IMR-90 (cell line): ENCODE measurements at regions not wholly inside any gene's neighbourhood (a gene's known extent, or its start where the extent isn't known, plus 50 kb on each side); places are given as distances from the start of the nearest gene placed in this dataset.

ENCODE experiments used
- ATAC-seq: fragments of 200-7000 bp; cut with Tn5 transposase; 2 replicates; pipeline ENCODE4 v1.9.1; 2020; ENCODE audit warnings: low read depth, mild to moderate bottlenecking, moderate library complexity
- BruUV-seq: library from RNA; stranded (reverse); fragments of 400-500 nt; replicated peaks from 2 replicates; lab custom pipeline; 2021; lab: Mats Ljungman, UMichigan
- CTCF ChIA-PET: fragments of 300-600 bp; formaldehyde crosslinking; extraction: SDS; loops from one replicate; lab custom pipeline; 2021; ENCODE audit warnings: antibody characterized with exemption; lab: Yijun Ruan, JAX
- POLR2A ChIA-PET: fragments of 300-600 bp; sonication (Branson Sonifier 250); formaldehyde crosslinking; loops from one replicate; lab custom pipeline; 2022; ENCODE audit warnings: antibody characterized with exemption; ENCODE audit not compliant: unreplicated experiment; lab: Charles Lee
- DNase-seq: peaks from one replicate; pipeline ENCODE4 v3.0.0; 2013
- H2AFZ ChIP-seq: replicated peaks from 2 replicates; pipeline ENCODE3; 2013; ENCODE audit warnings: low read length, mild to moderate bottlenecking; ENCODE audit not compliant: poor library complexity
- H2AK5ac ChIP-seq: 2 replicates; pipeline ENCODE4 v1.6.1; 2013; ENCODE audit warnings: low read depth, low read length, inconsistent platforms
- H2AK9ac ChIP-seq: replicated peaks from 2 replicates; pipeline ENCODE3; 2013; ENCODE audit warnings: mild to moderate bottlenecking, low read depth, low read length, moderate library complexity; ENCODE audit not compliant: poor library complexity
- H2BK120ac ChIP-seq: 2 replicates; pipeline ENCODE4 v1.6.1; 2013; ENCODE audit warnings: low read depth, low read length, inconsistent platforms
- H2BK15ac ChIP-seq: 3 replicates; pipeline ENCODE4 v1.6.1; 2013; ENCODE audit warnings: low read depth, low read length, inconsistent platforms
- H2BK20ac ChIP-seq: 2 replicates; pipeline ENCODE4 v1.6.1; 2013; ENCODE audit warnings: low read depth, mild to moderate bottlenecking, inconsistent platforms, low read length, moderate library complexity
- H2BK5ac ChIP-seq: 2 replicates; pipeline ENCODE4 v1.6.1; 2013; ENCODE audit warnings: mild to moderate bottlenecking, low read depth, low read length, inconsistent platforms; ENCODE audit not compliant: poor library complexity, severe bottlenecking
- H3K14ac ChIP-seq: replicated peaks from 2 replicates; pipeline ENCODE4 v1.6.1; 2013; ENCODE audit warnings: low read depth, low read length, inconsistent platforms
- H3K18ac ChIP-seq: 2 replicates; pipeline ENCODE4 v1.6.1; 2013; ENCODE audit warnings: low read depth, low read length, control low read depth
- H3K23ac ChIP-seq: 2 replicates; pipeline ENCODE4 v1.6.1; 2013; ENCODE audit warnings: low read depth, low read length, inconsistent platforms
- H3K27ac ChIP-seq: 2 replicates; pipeline ENCODE4 v1.5.1; 2013; ENCODE audit warnings: mild to moderate bottlenecking, control low read depth, low read length; ENCODE audit not compliant: insufficient read depth
- H3K27me3 ChIP-seq: 2 replicates; pipeline ENCODE4 v1.6.1; 2013; ENCODE audit warnings: low read length; ENCODE audit not compliant: control insufficient read depth, insufficient read depth
- H3K36me3 ChIP-seq: 2 replicates; pipeline ENCODE4 v1.6.1; 2013; ENCODE audit warnings: low read length, mixed read lengths; ENCODE audit not compliant: control insufficient read depth, insufficient read depth
- H3K4ac ChIP-seq: 2 replicates; pipeline ENCODE4 v1.6.1; 2013; ENCODE audit warnings: low read depth, low read length, inconsistent platforms
- H3K4me1 ChIP-seq: 2 replicates; pipeline ENCODE4 v1.6.1; 2013; ENCODE audit warnings: low read length, mixed read lengths; ENCODE audit not compliant: control insufficient read depth, insufficient read depth
- H3K4me2 ChIP-seq: 2 replicates; pipeline ENCODE4 v1.6.1; 2013; ENCODE audit warnings: low read depth, mild to moderate bottlenecking, control low read depth, low read length, moderate library complexity
- H3K4me3 ChIP-seq: 2 replicates; pipeline ENCODE4 v1.5.1; 2013; ENCODE audit warnings: low read depth, mild to moderate bottlenecking, control low read depth, low read length, moderate library complexity; ENCODE audit not compliant: insufficient read depth
- H3K56ac ChIP-seq: 2 replicates; pipeline ENCODE4 v1.6.1; 2013; ENCODE audit warnings: low read length, inconsistent platforms; ENCODE audit not compliant: insufficient read depth; ENCODE audit errors: extremely low read depth
- H3K79me1 ChIP-seq, 2 experiments: 2 replicates each; pipeline ENCODE4 v1.6.1; 2013; ENCODE audit warnings: low read length in 2 of 2, inconsistent platforms in 1 of 2, low read depth in 1 of 2
- H3K9ac ChIP-seq: 2 replicates; pipeline ENCODE4 v1.6.1; 2013; ENCODE audit warnings: low read depth, low read length, control low read depth
- H3K9me1 ChIP-seq: 2 replicates; pipeline ENCODE4 v1.6.1; 2013; ENCODE audit warnings: low read length, inconsistent platforms; ENCODE audit not compliant: insufficient read depth
- H3K9me3 ChIP-seq: 2 replicates; pipeline ENCODE4 v1.6.1; 2013; ENCODE audit warnings: low read length; ENCODE audit not compliant: control insufficient read depth, insufficient read depth
- H4K20me1 ChIP-seq: 2 replicates; pipeline ENCODE4 v1.6.1; 2013; ENCODE audit warnings: low read length, inconsistent platforms; ENCODE audit not compliant: insufficient read depth
- H4K5ac ChIP-seq: 2 replicates; pipeline ENCODE4 v1.6.1; 2013; ENCODE audit warnings: mild to moderate bottlenecking, low read depth, low read length, control low read depth
- H4K8ac ChIP-seq, 2 experiments: 2 replicates each; pipeline ENCODE4 v1.6.1; 2013; ENCODE audit warnings: low read depth in 2 of 2, low read length in 2 of 2, control low read depth in 1 of 2, inconsistent platforms in 1 of 2
- H4K91ac ChIP-seq: 2 replicates; pipeline ENCODE4 v1.6.1; 2013; ENCODE audit warnings: low read depth, low read length, inconsistent platforms; ENCODE audit not compliant: insufficient read depth
- CHD1 ChIP-seq: IDR thresholded peaks from 2 replicates; pipeline ENCODE4 v1.6.1; 2012; ENCODE audit warnings: low read depth, low read length, improper control_type of control experiment
- MXI1 ChIP-seq: IDR thresholded peaks from 2 replicates; pipeline ENCODE4 v1.6.1; 2012; ENCODE audit warnings: low read depth, mild to moderate bottlenecking, low read length, moderate library complexity, borderline replicate concordance
- RAD21 ChIP-seq: IDR thresholded peaks from 2 replicates; pipeline ENCODE4 v1.6.1; 2012; ENCODE audit warnings: low read length, improper control_type of control experiment
- RCOR1 ChIP-seq: IDR thresholded peaks from 2 replicates; pipeline ENCODE4 v1.6.1; 2012; ENCODE audit warnings: mild to moderate bottlenecking, low read length, improper control_type of control experiment; ENCODE audit not compliant: insufficient replicate concordance
- WGBS, 2 experiments: methylation state at CpG; one replicate each; pipeline versions ENCODE4 v1.1.5 to v1.1.7; 2013; ENCODE audit warnings: missing lambda C conversion rate in 2 of 2; ENCODE audit not compliant: insufficient read length in 1 of 2; ENCODE audit errors: extremely low coverage in 2 of 2; 5-methylcytosine and 5-hydroxymethylcytosine counted together
- dilution Hi-C: fragments of 300-500 bp; cut with HindIII; formaldehyde crosslinking; loops from one replicate; pipeline ENCODE4 v1.14.3; 2018; ENCODE audit warnings: low sequenced_read_pairs; ENCODE audit not compliant: unreplicated experiment
- in situ Hi-C: fragments of 300-500 bp; cut with MboI; formaldehyde crosslinking; loops from 3 replicates; pipeline ENCODE4 v1.14.3; 2019; ENCODE audit warnings: low sequenced_read_pairs, inconsistent platforms, mixed read lengths
- intact Hi-C: fragments of 100-400 bp; cut with micrococcal nuclease; formaldehyde crosslinking; loops from 2 replicates; pipeline ENCODE4 v1.10.0; 2022
- TF ChIP-seq, protein P1 (sequence below): fragments of 150-350 bp; IDR thresholded peaks from 2 replicates; pipeline ENCODE4 v1.6.1; 2017; ENCODE audit warnings: mild to moderate bottlenecking, antibody characterized with exemption, low read length, low read depth
- TF ChIP-seq, protein P2 (sequence below): conservative IDR thresholded peaks from 2 replicates; pipeline ENCODE4 v1.5.1; 2012; ENCODE audit warnings: mild to moderate bottlenecking, low read depth, low read length, improper control_type of control experiment

DNA sequence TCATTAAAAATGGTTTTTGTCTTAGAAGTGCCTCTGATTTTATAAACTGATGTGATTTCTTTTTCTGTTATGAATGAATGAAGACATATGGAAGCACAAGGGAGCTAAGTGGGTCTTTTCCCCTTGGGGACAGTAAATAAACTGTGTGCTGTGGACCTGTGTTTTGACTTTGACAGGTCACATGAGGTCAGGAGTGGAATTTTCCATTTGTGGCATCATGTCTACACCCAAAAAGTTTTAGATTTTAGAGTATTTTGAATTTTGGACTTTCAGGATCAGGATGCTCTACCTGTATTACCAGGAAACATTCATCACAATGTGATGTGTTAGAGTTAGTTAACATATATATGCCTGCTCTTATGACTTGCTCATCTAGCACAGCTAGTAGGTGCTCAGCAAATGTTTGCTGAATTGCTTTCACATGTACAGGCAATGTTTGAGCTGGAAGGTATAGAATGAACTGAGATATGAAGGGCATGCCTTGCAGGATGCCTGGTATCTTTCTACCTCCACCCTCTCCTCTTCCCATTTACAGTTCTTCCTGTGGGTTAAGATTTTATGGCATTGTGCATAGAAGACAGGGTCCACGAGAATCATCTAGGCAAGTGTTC is 73.2 kb upstream of the NR3C1 start:
- Histone ChIP-seq H3K27me3 (no peaks in the 10 kb centered on the region), H4K20me1 (no peaks in the 10 kb centered on the region), H2BK15ac (no peak overlapping the region), H3K9me1 (peaks cover 12% of the 10 kb centered on the region), H2BK120ac (no peak overlapping the region), H3K27ac (no peak overlapping the region), H3K4me1 (peaks cover 9% of the 10 kb centered on the region), H4K5ac (no peak overlapping the region), H2AK9ac (no peak overlapping the region), H3K4ac (no peak overlapping the region), H3K4me3 (no peak overlapping the region), H3K14ac (no peak overlapping the region), H4K91ac (no peak overlapping the region), H3K4me2 (no peak overlapping the region), H2BK20ac (no peak overlapping the region), H3K56ac (no peak overlapping the region), H2BK5ac (no peak overlapping the region), H3K23ac (no peak overlapping the region), H3K79me1 (no peaks in the 10 kb centered on the region), H2AK5ac (no peak overlapping the region), H3K9me3 (no peaks in the 10 kb centered on the region), H3K36me3 (no peaks in the 10 kb centered on the region), H3K18ac (no peak overlapping the region; the same call in 1 of the 2 replicates), H4K8ac (no peak overlapping the region), H2AFZ (no peak overlapping the region), H3K9ac (no peak overlapping the region)
- DNase-seq (no peak), ATAC-seq (no peak)
- WGBS, 2 experiments: no CpG with 5 or more reads among the region's 1 CpG
- ChIA-PET CTCF (no interaction called here), POLR2A (no interaction called here)
- intact Hi-C loops: no loop called here
- TF ChIP-seq, protein P1, sequence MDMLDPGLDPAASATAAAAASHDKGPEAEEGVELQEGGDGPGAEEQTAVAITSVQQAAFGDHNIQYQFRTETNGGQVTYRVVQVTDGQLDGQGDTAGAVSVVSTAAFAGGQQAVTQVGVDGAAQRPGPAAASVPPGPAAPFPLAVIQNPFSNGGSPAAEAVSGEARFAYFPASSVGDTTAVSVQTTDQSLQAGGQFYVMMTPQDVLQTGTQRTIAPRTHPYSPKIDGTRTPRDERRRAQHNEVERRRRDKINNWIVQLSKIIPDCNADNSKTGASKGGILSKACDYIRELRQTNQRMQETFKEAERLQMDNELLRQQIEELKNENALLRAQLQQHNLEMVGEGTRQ: no peak
- TF ChIP-seq RCOR1 (no peak), RAD21 (no peak), MXI1 (no peak), CHD1 (no peak)
- TF ChIP-seq, protein P2, sequence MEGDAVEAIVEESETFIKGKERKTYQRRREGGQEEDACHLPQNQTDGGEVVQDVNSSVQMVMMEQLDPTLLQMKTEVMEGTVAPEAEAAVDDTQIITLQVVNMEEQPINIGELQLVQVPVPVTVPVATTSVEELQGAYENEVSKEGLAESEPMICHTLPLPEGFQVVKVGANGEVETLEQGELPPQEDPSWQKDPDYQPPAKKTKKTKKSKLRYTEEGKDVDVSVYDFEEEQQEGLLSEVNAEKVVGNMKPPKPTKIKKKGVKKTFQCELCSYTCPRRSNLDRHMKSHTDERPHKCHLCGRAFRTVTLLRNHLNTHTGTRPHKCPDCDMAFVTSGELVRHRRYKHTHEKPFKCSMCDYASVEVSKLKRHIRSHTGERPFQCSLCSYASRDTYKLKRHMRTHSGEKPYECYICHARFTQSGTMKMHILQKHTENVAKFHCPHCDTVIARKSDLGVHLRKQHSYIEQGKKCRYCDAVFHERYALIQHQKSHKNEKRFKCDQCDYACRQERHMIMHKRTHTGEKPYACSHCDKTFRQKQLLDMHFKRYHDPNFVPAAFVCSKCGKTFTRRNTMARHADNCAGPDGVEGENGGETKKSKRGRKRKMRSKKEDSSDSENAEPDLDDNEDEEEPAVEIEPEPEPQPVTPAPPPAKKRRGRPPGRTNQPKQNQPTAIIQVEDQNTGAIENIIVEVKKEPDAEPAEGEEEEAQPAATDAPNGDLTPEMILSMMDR: no peak
- in situ Hi-C loops: no loop called here
- no TSS peak for BruUV-seq
- dilution Hi-C loops: no loop called here
